ENCODE measurements at regions not wholly inside any gene's neighbourhood (a gene's known extent, or its start where the extent isn't known, plus 50 kb on each side); places are given as distances from the start of the nearest gene placed in this dataset.

GRCh38 chr17:22496450-22496849, 804.1 kb downstream of the KCNJ18 start:
- no peak for DNase-seq
- 57% methylated on average over 2 of the region's 5 CpGs for WGBS (ENCODE audit: insufficient coverage)
- TF ChIP-seq CTCF (IDR thresholded peaks at IDR 0.05) = no peak

GRCh38 chr17:22503322-22503899, 811.1 kb downstream of the KCNJ18 start:
- Histone ChIP-seq H3K4me1 (ENCODE audit: control insufficient read depth in 1 of 2, insufficient read depth in 2 of 2, low read length in 2 of 2) (no peaks in the 10 kb centered on the region), H2AFZ (ENCODE audit: insufficient read depth, low read depth, low read length, poor library complexity, severe bottlenecking) (no peak overlapping the region), H3K27ac (ENCODE audit: low read depth in 1 of 2, low read length in 2 of 2) (no peak overlapping the region), H3K79me2 (ENCODE audit: insufficient read depth, low read length) (no peaks in the 10 kb centered on the region), H3K9me3 (replicated peaks in 1 of 2; ENCODE audit: control insufficient read depth in 1 of 2, insufficient read depth in 1 of 2, low read length in 2 of 2) (peaks cover 53 to 62% of the 10 kb centered on the region in 2 donors), H3K27me3 (ENCODE audit: control insufficient read depth in 2 of 2, insufficient read depth in 2 of 2, low read length in 2 of 2) (no peaks in the 10 kb centered on the region), H3K9ac (ENCODE audit: insufficient read depth, low read length, poor library complexity, severe bottlenecking) (no peak overlapping the region), H3K4me2 (replicated peaks; ENCODE audit: extremely low read depth, low read length, poor library complexity, severe bottlenecking) (no peak overlapping the region), H3K4me3 (replicated peaks in 1 of 3; ENCODE audit: low read depth in 2 of 3, low read length in 3 of 3) (no peak overlapping the region), H4K20me1 (ENCODE audit: insufficient read depth, low read length) (no peaks in the 10 kb centered on the region), H3K36me3 (replicated peaks in 1 of 2; ENCODE audit: control insufficient read depth in 1 of 2, insufficient read depth in 2 of 2, low read length in 2 of 2) (no peaks in the 10 kb centered on the region)
- Mint-ChIP-seq H3K9me3 (peaks cover 34 to 64% (median 48%) of the 10 kb centered on the region in 7 donors), H3K27me3 (ENCODE audit: low read depth in 3 of 3) (peaks cover 0 to 7% (median 0%) of the 10 kb centered on the region in 3 donors), H3K36me3 (no peaks in the 10 kb centered on the region), H3K27ac (no peak overlapping the region), H3K4me1 (no peaks in the 10 kb centered on the region), H3K4me3 (no peak overlapping the region)
- WGBS (ENCODE audit: insufficient coverage) = 92% methylated on average over 3 of the region's 5 CpGs
- intact Hi-C loops (cut with micrococcal nuclease) = no loop called here
- TF ChIP-seq CTCF (IDR thresholded peaks at IDR 0.05) = no peak
- no peak for DNase-seq

More at GRCh38 chr17:22496450-22496849, 804.1 kb downstream of the KCNJ18 start:
- Histone ChIP-seq H3K27me3 (ENCODE audit: control insufficient read depth in 2 of 2, insufficient read depth in 2 of 2, low read length in 2 of 2) (no peaks in the 10 kb centered on the region), H3K79me2 (ENCODE audit: insufficient read depth, low read length) (no peaks in the 10 kb centered on the region), H3K27ac (ENCODE audit: low read depth in 1 of 2, low read length in 2 of 2) (no peak overlapping the region), H3K9ac (ENCODE audit: insufficient read depth, low read length, poor library complexity, severe bottlenecking) (no peak overlapping the region), H3K4me1 (ENCODE audit: control insufficient read depth in 1 of 2, insufficient read depth in 2 of 2, low read length in 2 of 2) (no peaks in the 10 kb centered on the region), H4K20me1 (ENCODE audit: insufficient read depth, low read length) (no peaks in the 10 kb centered on the region), H2AFZ (ENCODE audit: insufficient read depth, low read depth, low read length, poor library complexity, severe bottlenecking) (no peak overlapping the region), H3K9me3 (replicated peaks in 1 of 2; ENCODE audit: control insufficient read depth in 1 of 2, insufficient read depth in 1 of 2, low read length in 2 of 2) (peaks cover 22 to 26% of the 10 kb centered on the region in 2 donors), H3K36me3 (replicated peaks in 1 of 2; ENCODE audit: control insufficient read depth in 1 of 2, insufficient read depth in 2 of 2, low read length in 2 of 2) (no peaks in the 10 kb centered on the region), H3K4me2 (replicated peaks; ENCODE audit: extremely low read depth, low read length, poor library complexity, severe bottlenecking) (no peak overlapping the region), H3K4me3 (replicated peaks in 1 of 3; ENCODE audit: low read depth in 2 of 3, low read length in 3 of 3) (no peak overlapping the region)
- Mint-ChIP-seq H3K27ac (no peak overlapping the region), H3K36me3 (no peaks in the 10 kb centered on the region), H3K4me1 (no peaks in the 10 kb centered on the region), H3K27me3 (ENCODE audit: low read depth in 3 of 3) (peaks cover 0 to 1% (median 0%) of the 10 kb centered on the region in 3 donors), H3K4me3 (no peak overlapping the region), H3K9me3 (peaks cover 5 to 48% (median 19%) of the 10 kb centered on the region in 7 donors)
- intact Hi-C loops (cut with micrococcal nuclease) = no loop called here

Data from CD14-positive monocyte (primary cell).